ENCODE measurements at regions not wholly inside any gene's neighbourhood (a gene's known extent, or its start where the extent isn't known, plus 50 kb on each side); places are given as distances from the start of the nearest gene placed in this dataset.

GRCh38 chr5:39640552-39640951 is 215.8 kb upstream of the DAB2 start:
- intact Hi-C loops (cut with DNase I; ENCODE audit: low total_unique reads): no loop called here
- no peak for DNase-seq
- no peak overlapping the region for H3K4me3 ChIP-seq
- H3K36me3 ChIP-seq (ENCODE audit: low read depth, missing control alignments): no peaks in the 10 kb centered on the region
- no peak overlapping the region for H3K27ac ChIP-seq
- H3K9me3 ChIP-seq: no peaks in the 10 kb centered on the region
- H3K4me1 ChIP-seq: no peaks in the 10 kb centered on the region
- no peaks in the 10 kb centered on the region for H3K27me3 ChIP-seq
- WGBS, 2 donors: 39 to 82% methylated on average over 1 of the region's 1 CpG
- no peak for TF ChIP-seq POLR2A (IDR thresholded peaks at IDR 0.05)

- TF ChIP-seq POLR2A (IDR thresholded peaks at IDR 0.05): no peak
- TF ChIP-seq CTCF (IDR thresholded peaks at IDR 0.05): no peak
- Histone ChIP-seq H3K9me3 (no peaks in the 10 kb centered on the region), H3K4me3 (no peak overlapping the region), H3K36me3 (ENCODE audit: low read depth, missing control alignments) (no peaks in the 10 kb centered on the region), H3K4me1 (no peaks in the 10 kb centered on the region), H3K27ac (no peak overlapping the region), H3K27me3 (no peaks in the 10 kb centered on the region)
- WGBS, 2 donors: 76 to 84% methylated on average over 3 of the region's 3 CpGs
- no peak for DNase-seq
- intact Hi-C loops (cut with DNase I; ENCODE audit: low total_unique reads): no loop called here
Observed at GRCh38 chr5:39639618-39640089, 214.9 kb upstream of the DAB2 start.

- H3K27ac ChIP-seq: no peak overlapping the region
- DNase-seq: no peak
- H3K36me3 ChIP-seq (ENCODE audit: low read depth, missing control alignments): no peaks in the 10 kb centered on the region
- H3K4me1 ChIP-seq: no peaks in the 10 kb centered on the region
- no peaks in the 10 kb centered on the region for H3K27me3 ChIP-seq
- intact Hi-C loops (cut with DNase I; ENCODE audit: low total_unique reads): no loop called here
- TF ChIP-seq CTCF (IDR thresholded peaks at IDR 0.05) (no peak), POLR2A (IDR thresholded peaks at IDR 0.05) (no peak)
- H3K9me3 ChIP-seq: no peaks in the 10 kb centered on the region
- no peak overlapping the region for H3K4me3 ChIP-seq
Observed at GRCh38 chr5:39638813-39639212, 214.0 kb upstream of the DAB2 start.

GRCh38 chr5:39633057-39633456 is 208.3 kb upstream of the DAB2 start:
- 61 to 71% methylated on average over 4 of the region's 4 CpGs for WGBS, 2 donors
- H3K27me3 ChIP-seq: no peaks in the 10 kb centered on the region
- no peaks in the 10 kb centered on the region for H3K4me1 ChIP-seq
- H3K4me3 ChIP-seq: no peak overlapping the region
- no peaks in the 10 kb centered on the region for H3K36me3 ChIP-seq (ENCODE audit: low read depth, missing control alignments)
- DNase-seq: no peak
- no peaks in the 10 kb centered on the region for H3K9me3 ChIP-seq
- no peak for TF ChIP-seq POLR2A (IDR thresholded peaks at IDR 0.05)
- no peak for TF ChIP-seq CTCF (IDR thresholded peaks at IDR 0.05)
- intact Hi-C loops (cut with DNase I; ENCODE audit: low total_unique reads): no loop called here
- no peak overlapping the region for H3K27ac ChIP-seq

GRCh38 chr5:39631958-39632357 is 207.2 kb upstream of the DAB2 start:
- intact Hi-C loops (cut with DNase I; ENCODE audit: low total_unique reads): no loop called here
- H3K9me3 ChIP-seq: no peaks in the 10 kb centered on the region
- no peaks in the 10 kb centered on the region for H3K4me1 ChIP-seq
- no peak overlapping the region for H3K27ac ChIP-seq
- no peaks in the 10 kb centered on the region for H3K27me3 ChIP-seq
- no peak for TF ChIP-seq CTCF (IDR thresholded peaks at IDR 0.05)
- TF ChIP-seq POLR2A (IDR thresholded peaks at IDR 0.05): no peak
- WGBS, 2 donors: 75 to 98% methylated on average over 1 of the region's 1 CpG
- H3K4me3 ChIP-seq: no peak overlapping the region
- DNase-seq: no peak
- H3K36me3 ChIP-seq (ENCODE audit: low read depth, missing control alignments): no peaks in the 10 kb centered on the region

Data from testis (tissue), 2 donors.